A172 (cell line): ENCODE measurements at regions not wholly inside any gene's neighbourhood (a gene's known extent, or its start where the extent isn't known, plus 50 kb on each side); places are given as distances from the start of the nearest gene placed in this dataset.
A peak's percentile ranks its signal among the peaks of the same experiment; 100 is the strongest.
"Not testable (repeated sequence)": the region's sequence is repeated elsewhere in the genome, so short reads cannot be mapped to it uniquely, and the experiment has no call there.

Experiments used
- DNase-seq: peaks from one replicate; pipeline ENCODE4 v3.0.0-alpha.2; 2015; ENCODE audit warnings: low spot score

- DNase-seq: no peak
Observed at GRCh38 chr5:14054965-14055963, 87.9 kb upstream of the TRIO start.

DNA sequence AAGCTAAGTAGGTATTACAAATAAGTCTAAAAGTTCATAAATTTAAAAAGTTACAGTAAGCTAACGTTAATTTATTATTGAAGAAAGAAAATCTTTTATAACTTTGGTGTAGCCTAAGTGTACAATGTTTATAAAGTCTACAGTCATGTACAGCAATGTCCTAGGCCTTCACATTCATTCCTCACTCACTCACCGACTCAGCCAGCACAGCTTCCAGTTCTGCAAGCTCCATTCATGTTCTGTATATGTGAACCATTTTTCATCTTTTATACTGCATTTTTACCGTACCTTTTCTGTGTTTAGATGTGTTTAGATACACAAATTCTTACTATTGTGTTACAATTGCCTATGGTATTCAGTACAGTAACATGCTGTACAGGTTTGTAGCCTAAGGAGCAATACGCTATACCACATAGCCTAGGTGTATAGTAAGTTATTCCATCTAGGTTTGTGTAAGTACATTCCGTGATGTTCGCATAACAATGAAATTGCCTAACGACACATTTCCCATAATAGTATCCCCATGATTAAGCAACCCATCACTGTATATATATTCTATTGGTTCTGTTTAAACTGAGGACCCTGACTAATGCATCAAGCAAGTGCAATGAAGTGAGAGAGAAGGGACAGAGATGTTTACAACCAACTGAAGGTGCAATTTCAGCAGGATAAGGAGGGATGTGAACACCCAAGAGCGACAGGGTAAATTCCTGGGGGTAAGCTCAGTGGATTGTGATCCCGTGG lies 88.9 kb upstream of the TRIO start:
- DNase-seq: no peak

GRCh38 chr5:14050821-14051220 lies 92.3 kb upstream of the TRIO start:
- no peak for DNase-seq

DNA sequence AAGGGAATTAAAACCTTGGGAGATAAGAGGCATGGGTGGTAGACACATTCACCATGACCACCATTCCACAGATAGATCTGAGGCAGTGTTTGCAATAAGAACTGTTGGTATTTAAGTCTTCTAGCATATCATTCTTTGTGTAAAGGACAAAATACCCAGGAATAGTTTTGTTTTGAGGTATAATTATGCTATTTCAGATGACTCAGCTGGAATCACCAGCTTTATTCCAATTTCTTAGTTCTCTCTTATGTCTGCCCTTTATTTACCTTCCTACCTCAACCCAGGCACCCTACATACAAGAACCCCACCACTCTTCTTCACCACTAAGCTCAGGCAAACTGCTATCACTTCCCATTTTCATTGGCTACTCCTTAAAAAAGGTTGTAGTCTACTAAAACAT lies 94.7 kb upstream of the TRIO start:
- DNase-seq: no peak

DNA sequence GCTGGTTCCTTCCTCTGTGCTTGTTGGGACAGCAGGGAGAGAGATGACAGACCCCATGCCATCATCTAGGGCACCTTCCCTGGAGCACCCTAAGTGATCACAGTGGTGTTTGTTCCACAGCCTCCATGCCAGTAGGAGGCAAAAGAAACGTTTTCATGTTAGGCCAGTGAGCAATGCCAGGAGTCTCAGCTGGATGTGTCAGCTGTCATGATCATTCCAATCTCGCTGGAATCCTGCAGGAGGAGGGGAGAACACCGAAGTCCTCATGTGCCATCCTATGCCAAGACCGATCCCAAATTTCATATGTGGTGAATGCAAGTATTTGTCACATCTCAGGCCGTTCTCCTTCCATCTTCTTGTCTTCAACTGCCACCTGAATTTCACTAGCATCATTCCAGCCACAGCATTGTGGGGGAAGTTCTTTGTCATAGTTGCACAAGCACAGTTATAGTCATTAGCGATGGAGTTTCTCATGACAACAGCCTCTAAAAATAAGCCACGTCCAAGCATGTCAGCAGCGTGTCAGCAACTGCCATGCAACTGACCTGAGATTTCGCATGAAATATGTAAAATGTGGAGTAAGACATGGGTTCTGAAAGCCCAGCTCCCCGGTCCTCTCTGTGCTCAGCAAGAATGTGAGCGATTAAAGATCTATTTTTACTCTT lies 97.2 kb upstream of the DNAH5 start:
- no peak for DNase-seq

DNA sequence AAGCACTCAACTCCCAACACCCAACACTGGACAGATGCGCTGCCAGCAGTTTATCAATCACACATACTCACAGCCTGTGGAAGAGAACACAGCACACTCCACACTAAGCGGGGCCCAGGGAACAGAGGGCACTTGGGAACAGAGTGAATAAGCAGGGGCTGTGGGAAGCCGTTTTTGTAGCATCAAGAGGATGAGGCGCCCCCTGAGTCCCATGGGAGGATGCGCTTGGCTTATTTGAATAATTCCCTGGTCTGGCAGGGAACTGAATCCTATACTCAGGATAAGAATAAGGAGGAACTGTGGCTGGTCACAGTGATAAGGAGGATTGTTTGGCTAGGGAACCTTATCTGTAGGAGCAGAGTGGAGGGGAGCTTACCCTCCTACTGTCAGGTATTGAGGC lies 96.1 kb upstream of the DNAH5 start:
- no peak for DNase-seq

- DNase-seq: peak; percentile 92
Observed at GRCh38 chr5:14039576-14039975, 95.1 kb upstream of the DNAH5 start.

DNA sequence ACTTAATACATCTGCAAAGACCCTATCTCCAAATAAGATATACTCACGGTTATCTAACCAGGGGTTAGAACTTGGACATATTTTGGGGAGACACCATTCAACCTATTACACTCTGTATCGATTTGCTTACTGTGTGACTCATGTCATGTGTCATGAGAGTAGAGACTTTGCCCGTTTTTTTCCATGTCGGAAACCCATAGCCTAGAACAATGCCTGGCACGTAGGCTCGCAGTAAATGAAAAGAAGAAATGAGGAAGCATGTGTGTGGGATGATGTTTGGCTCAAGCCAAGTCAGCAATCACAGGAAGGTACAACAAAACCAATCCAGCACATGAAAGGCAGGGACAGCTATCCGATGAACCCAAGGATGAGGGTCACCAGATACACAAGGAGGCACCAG lies 94.6 kb upstream of the DNAH5 start:
- DNase-seq: no peak

- peak; percentile 90 for DNase-seq
Observed at GRCh38 chr5:14038341-14038959, 94.0 kb upstream of the DNAH5 start.

DNA sequence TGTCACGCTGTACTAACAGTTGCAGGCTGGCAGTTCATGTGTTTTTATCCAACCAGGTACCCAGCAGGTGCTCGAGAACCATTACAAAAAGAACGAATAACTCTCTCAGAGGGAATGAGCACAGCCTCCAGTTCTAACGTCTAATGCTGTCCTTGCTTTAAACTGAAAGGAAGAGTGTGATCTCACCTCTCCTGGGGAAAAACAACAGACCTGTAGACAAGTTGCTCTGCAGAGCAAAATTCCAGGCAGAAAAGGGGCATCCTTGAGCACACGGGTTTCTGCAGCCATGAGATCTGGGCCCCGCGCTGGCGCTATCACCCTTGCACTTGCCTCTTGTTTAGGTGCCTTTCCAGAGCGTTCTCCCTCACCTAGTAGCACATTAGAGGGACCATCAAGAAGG lies 92.5 kb upstream of the DNAH5 start:
- peak; percentile 53 for DNase-seq

- DNase-seq: peak; percentile 93
Observed at GRCh38 chr5:14036514-14036913, 92.0 kb upstream of the DNAH5 start.

- DNase-seq: peak; percentile 100
Observed at GRCh38 chr5:14035859-14036503, 91.5 kb upstream of the DNAH5 start.

GRCh38 chr5:14034963-14035362 lies 90.5 kb upstream of the DNAH5 start:
- peak; percentile 50 for DNase-seq

- peak; percentile 96 for DNase-seq
Observed at GRCh38 chr5:14032918-14033317, 88.4 kb upstream of the DNAH5 start.

- no peak for DNase-seq
Observed at GRCh38 chr5:14028938-14029584, 84.6 kb upstream of the DNAH5 start.

DNA sequence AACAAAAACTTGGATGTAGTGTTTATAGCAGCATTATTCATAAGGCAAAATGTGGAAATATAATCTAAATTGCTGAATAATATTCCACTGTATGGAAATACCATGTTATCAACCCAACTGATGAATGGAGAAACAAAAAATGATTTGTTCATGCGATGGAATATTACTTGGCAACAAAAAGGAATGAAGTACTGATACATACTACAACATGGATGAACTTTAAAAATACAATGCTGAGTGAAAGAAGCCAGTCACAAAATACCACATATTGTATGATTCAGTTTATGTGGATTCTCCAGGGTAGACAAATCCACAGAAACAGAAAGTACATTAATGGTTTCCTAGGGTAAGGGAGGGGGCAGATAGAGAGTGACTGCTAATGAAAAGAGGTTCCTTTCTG lies 83.7 kb upstream of the DNAH5 start:
- no peak for DNase-seq

GRCh38 chr5:14025569-14026286 lies 81.2 kb upstream of the DNAH5 start:
- DNase-seq: no peak

DNA sequence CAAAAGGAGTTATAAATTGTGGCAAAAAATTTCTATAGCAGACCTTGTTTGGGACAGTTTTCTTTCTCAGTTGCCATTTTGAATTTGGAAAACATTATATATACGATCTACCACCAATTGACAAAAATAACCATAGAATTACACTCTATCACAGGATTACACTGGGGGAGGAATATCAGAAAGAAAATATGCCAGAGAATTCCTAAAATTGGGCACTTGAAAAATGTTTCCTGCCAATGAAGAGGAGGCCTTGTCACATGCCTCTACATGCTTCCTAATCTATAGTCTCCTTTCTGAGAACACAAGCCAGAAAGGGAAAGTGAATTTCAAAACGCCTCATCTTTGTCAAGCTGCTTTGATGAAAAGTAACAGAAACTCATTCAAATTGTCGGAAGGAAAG lies 78.5 kb upstream of the DNAH5 start:
- no peak for DNase-seq

DNA sequence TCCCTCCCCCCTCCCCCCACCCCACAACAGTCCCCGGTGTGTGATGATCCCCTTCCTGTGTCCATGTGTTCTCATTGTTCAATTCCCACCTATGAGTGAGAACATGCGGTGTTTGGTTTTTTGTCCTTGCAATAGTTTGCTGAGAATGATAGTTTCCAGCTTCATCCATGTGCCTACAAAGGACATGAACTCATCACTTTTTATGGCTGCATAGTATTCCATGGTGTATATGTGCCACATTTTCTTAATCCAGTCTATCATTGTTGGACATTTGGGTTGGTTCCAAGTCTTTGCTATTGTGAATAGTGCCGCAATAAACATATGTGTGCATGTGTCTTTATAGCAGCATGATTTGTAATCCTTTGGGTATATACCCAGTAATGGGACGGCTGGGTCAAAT lies 76.5 kb upstream of the DNAH5 start:
- not testable (repeated sequence) for DNase-seq

DNA sequence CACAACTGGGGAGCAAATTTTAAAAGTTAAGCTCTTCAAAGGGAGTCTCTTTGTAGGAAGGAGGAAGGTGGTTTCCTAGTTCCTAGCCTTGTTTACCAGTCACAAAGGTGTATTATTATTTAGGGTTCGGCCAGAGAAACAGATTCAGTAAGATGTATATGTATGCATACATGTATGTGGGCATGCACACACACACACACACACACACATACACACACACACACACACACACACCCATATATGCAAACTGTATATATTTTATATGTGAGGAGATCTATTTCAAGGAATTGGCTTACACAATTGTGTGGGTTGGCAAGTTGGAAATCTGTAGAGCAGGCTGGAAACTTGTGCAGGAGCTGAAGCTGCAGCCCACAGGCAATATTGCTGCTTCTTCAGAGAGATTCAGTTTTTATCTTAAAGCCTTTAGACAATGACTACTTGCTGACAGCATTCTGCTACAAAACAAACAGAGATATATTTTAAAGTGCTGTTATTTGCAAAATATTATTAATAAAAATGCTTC lies 75.3 kb upstream of the DNAH5 start:
- DNase-seq: no peak
